GM12872 (cell line): ENCODE measurements at regions not wholly inside any gene's neighbourhood (a gene's known extent, or its start where the extent isn't known, plus 50 kb on each side); places are given as distances from the start of the nearest gene placed in this dataset.

Experiments used
- CTCF ChIP-seq: IDR thresholded peaks from 3 replicates; pipeline ENCODE4 v1.5.1; 2011; ENCODE audit warnings: low read depth, mild to moderate bottlenecking, low read length, moderate library complexity; ENCODE audit not compliant: insufficient read depth

GRCh38 chr5:45179686-45180085 lies 370.9 kb downstream of the MRPS30 start:
- TF ChIP-seq CTCF: no peak

- TF ChIP-seq CTCF: no peak
Observed at GRCh38 chr5:45189042-45189441, 380.3 kb downstream of the MRPS30 start.

- no peak for TF ChIP-seq CTCF
Observed at GRCh38 chr5:45189481-45189880, 380.7 kb downstream of the MRPS30 start.

GRCh38 chr5:45195026-45195425 lies 386.3 kb downstream of the MRPS30 start:
- TF ChIP-seq CTCF: no peak
